Activated CD8-positive, alpha-beta T cell treated with anti-CD3 and anti-CD28 coated beads for 36 hours (primary cell): ENCODE measurements at regions not wholly inside any gene's neighbourhood (a gene's known extent, or its start where the extent isn't known, plus 50 kb on each side); places are given as distances from the start of the nearest gene placed in this dataset.

Experiments used
- ATAC-seq: fragments of 200-7000 bp; cut with Tn5 transposase; one replicate; pipeline ENCODE4 v1.10.0; 2021; ENCODE audit warnings: mild to moderate bottlenecking, moderate library complexity
- CTCF ChIA-PET: fragments of 350-600 bp; sonication (Branson Sonifier 250); formaldehyde crosslinking; loops from one replicate; lab custom pipeline; 2021; ENCODE audit warnings: antibody characterized with exemption; lab: Charles Lee
- POLR2A ChIA-PET: fragments of 350-600 bp; sonication (Branson Sonifier 250); formaldehyde crosslinking; loops from one replicate; lab custom pipeline; 2021; ENCODE audit warnings: antibody characterized with exemption; lab: Charles Lee
- DNase-seq: peaks from one replicate; pipeline ENCODE4 v3.0.0-alpha.2; 2020
- H3K27ac Mint-ChIP-seq: one replicate; pipeline ENCODE4 v1.8.0; 2021; ENCODE audit warnings: mild to moderate bottlenecking, mixed read lengths
- H3K27me3 Mint-ChIP-seq: one replicate; pipeline ENCODE4 v1.8.0; 2021; ENCODE audit warnings: mixed read lengths
- H3K36me3 Mint-ChIP-seq: one replicate; pipeline ENCODE4 v1.8.0; 2021; ENCODE audit warnings: low read depth, mixed read lengths
- H3K4me1 Mint-ChIP-seq: one replicate; pipeline ENCODE4 v1.8.0; 2021; ENCODE audit warnings: low read depth, mixed read lengths
- H3K4me3 Mint-ChIP-seq: one replicate; pipeline ENCODE4 v1.8.0; 2021; ENCODE audit warnings: mild to moderate bottlenecking, moderate library complexity, mixed read lengths
- H3K9me3 Mint-ChIP-seq: one replicate; pipeline ENCODE4 v1.8.0; 2021; ENCODE audit warnings: mixed read lengths
- CTCF ChIP-seq: fragments of 200-600 bp; IDR thresholded peaks from one replicate; pipeline ENCODE4 v1.8.0; 2022; ENCODE audit warnings: antibody characterized with exemption, mild to moderate bottlenecking
- intact Hi-C: fragments of 100-400 bp; cut with micrococcal nuclease; formaldehyde crosslinking; loops from one replicate; pipeline ENCODE4 v1.10.0; 2022

GRCh38 chr15:70273808-70274207 lies 176.1 kb upstream of the TLE3 start:
- Mint-ChIP-seq H3K4me3 (no peak overlapping the region), H3K4me1 (peaks cover 15% of the 10 kb centered on the region), H3K9me3 (no peaks in the 10 kb centered on the region), H3K36me3 (no peaks in the 10 kb centered on the region), H3K27ac (no peak overlapping the region), H3K27me3 (peaks cover 3% of the 10 kb centered on the region)
- DNase-seq (no peak), ATAC-seq (no peak)
- TF ChIP-seq CTCF = no peak
- CTCF ChIA-PET = interaction anchor here (0.8 to 1.2 kb wide), 3 partner anchors 24 to 215 kb away, joined by 3 to 4 read pairs (median 4); no protein-coding TSS in a partner anchor
- POLR2A ChIA-PET = interaction anchor here (0.7 to 1.2 kb wide), 3 partner anchors 12 to 176 kb away, joined by 3 to 4 read pairs (median 3); no protein-coding TSS in a partner anchor
- intact Hi-C loops = no loop called here

GRCh38 chr15:70272565-70273355 lies 175.0 kb upstream of the TLE3 start:
- peaks cover 17% of the 10 kb centered on the region for H3K4me1 Mint-ChIP-seq
- DNase-seq = no peak
- H3K36me3 Mint-ChIP-seq = no peaks in the 10 kb centered on the region
- H3K27ac Mint-ChIP-seq = no peak overlapping the region
- intact Hi-C loops = no loop called here
- CTCF ChIA-PET = interaction anchor here (0.8 kb wide), 1 partner anchor 216 kb away, joined by 4 read pairs; no protein-coding TSS in a partner anchor
- ATAC-seq = no peak
- no peak overlapping the region for H3K4me3 Mint-ChIP-seq
- H3K27me3 Mint-ChIP-seq = peaks cover 9% of the 10 kb centered on the region
- POLR2A ChIA-PET = no interaction called here
- no peak for TF ChIP-seq CTCF
- no peaks in the 10 kb centered on the region for H3K9me3 Mint-ChIP-seq

- no peaks in the 10 kb centered on the region for H3K36me3 Mint-ChIP-seq
- TF ChIP-seq CTCF = no peak
- H3K27me3 Mint-ChIP-seq = peaks cover 16% of the 10 kb centered on the region
- H3K4me3 Mint-ChIP-seq = no peak overlapping the region
- ChIA-PET CTCF (interaction anchor here (0.5 to 0.6 kb wide), 2 partner anchors 32 to 176 kb away, joined by 3 read pairs; no protein-coding TSS in a partner anchor), POLR2A (interaction anchor here (0.6 to 1.7 kb wide), 2 partner anchors 20 to 22 kb away, joined by 3 to 5 read pairs; no protein-coding TSS in a partner anchor)
- no peaks in the 10 kb centered on the region for H3K9me3 Mint-ChIP-seq
- no peak overlapping the region for H3K27ac Mint-ChIP-seq
- DNase-seq = no peak
- intact Hi-C loops = no loop called here
- ATAC-seq = no peak
- peaks cover 26% of the 10 kb centered on the region for H3K4me1 Mint-ChIP-seq
Observed at GRCh38 chr15:70271422-70272088, 173.8 kb upstream of the TLE3 start.

- Mint-ChIP-seq H3K4me1 (peaks cover 35% of the 10 kb centered on the region), H3K36me3 (no peaks in the 10 kb centered on the region), H3K27ac (no peak overlapping the region), H3K27me3 (peaks cover 17% of the 10 kb centered on the region), H3K4me3 (no peak overlapping the region), H3K9me3 (no peaks in the 10 kb centered on the region)
- ChIA-PET POLR2A (interaction anchor here (0.6 to 1.7 kb wide), 2 partner anchors 19 to 32 kb away, joined by 3 to 5 read pairs; no protein-coding TSS in a partner anchor), CTCF (interaction anchor here (0.5 to 3.0 kb wide), 2 partner anchors 11 to 33 kb away, joined by 3 to 10 read pairs; no protein-coding TSS in a partner anchor)
- ATAC-seq = no peak
- DNase-seq = no peak
- intact Hi-C loops = no loop called here
- no peak for TF ChIP-seq CTCF
Observed at GRCh38 chr15:70270752-70271111, 173.0 kb upstream of the TLE3 start.
